ENCODE measurements at regions not wholly inside any gene's neighbourhood (a gene's known extent, or its start where the extent isn't known, plus 50 kb on each side); places are given as distances from the start of the nearest gene placed in this dataset.

DNA sequence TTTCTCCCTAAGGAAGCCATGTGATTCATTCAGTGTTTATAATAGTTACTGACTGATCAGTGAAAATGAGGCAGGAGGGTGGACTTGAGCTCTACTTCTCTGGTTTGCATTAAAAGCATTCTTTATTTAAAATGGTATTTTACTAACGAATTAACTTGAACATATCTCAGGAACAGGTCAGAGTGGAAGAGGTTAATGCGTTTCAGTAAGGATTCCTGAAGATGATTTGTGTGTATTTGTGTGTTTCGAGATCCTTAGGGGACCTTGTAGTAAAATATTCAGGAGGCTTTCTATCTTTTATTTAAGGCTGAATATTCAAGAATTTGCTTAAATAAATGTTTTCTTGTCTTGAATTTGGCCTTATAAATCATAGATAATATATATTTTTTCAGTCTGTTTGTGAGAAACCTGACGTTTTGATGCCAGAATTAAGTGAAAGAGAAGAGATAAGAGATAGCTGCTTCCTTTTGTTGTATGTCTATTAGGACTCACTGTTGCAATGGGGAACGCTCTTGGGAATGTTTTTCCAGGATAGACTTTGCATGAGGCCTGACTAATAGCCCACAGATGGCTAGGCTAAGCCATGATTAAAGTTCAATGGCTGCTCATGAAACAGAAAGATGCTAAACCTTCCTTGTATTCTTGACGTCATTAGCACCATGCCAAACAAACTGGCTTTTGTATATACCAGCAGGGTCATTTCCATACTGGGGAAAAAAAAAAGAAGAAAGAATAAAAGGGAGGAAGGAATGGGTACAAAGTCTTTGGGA is 93.8 kb upstream of the MTPN start:
- in situ Hi-C loops (cut with HindIII; ENCODE audit: low pct_unique_long_range_greater_than_20kb, low sequenced_read_pairs) (no loop called here), intact Hi-C loops (cut with micrococcal nuclease; ENCODE audit: unreplicated experiment) (no loop called here)
- Histone ChIP-seq H3K4me1 (ENCODE audit: control insufficient read depth, insufficient read depth, low read length) (no peaks in the 10 kb centered on the region), H3K36me3 (ENCODE audit: control insufficient read depth, insufficient read depth, low read length) (no peaks in the 10 kb centered on the region), H3K27ac (ENCODE audit: low read length) (no peak overlapping the region), H3K4me3 (ENCODE audit: low read depth in 2 of 2, low read length in 2 of 2) (no peak overlapping the region), H3K9me3 (ENCODE audit: control insufficient read depth, insufficient read depth, low read depth, low read length) (no peaks in the 10 kb centered on the region), H3K27me3 (ENCODE audit: control insufficient read depth, insufficient read depth, low read length) (no peaks in the 10 kb centered on the region)
- ATAC-seq (no peak), DNase-seq (ENCODE audit: low read depth, low spot score) (no peak)
- CTCF ChIA-PET, result no interaction called here
- no TSS peak for BruUV-seq (replicated peaks)
- POLR2A ChIA-PET, result no interaction called here
- TF ChIP-seq, protein P1, sequence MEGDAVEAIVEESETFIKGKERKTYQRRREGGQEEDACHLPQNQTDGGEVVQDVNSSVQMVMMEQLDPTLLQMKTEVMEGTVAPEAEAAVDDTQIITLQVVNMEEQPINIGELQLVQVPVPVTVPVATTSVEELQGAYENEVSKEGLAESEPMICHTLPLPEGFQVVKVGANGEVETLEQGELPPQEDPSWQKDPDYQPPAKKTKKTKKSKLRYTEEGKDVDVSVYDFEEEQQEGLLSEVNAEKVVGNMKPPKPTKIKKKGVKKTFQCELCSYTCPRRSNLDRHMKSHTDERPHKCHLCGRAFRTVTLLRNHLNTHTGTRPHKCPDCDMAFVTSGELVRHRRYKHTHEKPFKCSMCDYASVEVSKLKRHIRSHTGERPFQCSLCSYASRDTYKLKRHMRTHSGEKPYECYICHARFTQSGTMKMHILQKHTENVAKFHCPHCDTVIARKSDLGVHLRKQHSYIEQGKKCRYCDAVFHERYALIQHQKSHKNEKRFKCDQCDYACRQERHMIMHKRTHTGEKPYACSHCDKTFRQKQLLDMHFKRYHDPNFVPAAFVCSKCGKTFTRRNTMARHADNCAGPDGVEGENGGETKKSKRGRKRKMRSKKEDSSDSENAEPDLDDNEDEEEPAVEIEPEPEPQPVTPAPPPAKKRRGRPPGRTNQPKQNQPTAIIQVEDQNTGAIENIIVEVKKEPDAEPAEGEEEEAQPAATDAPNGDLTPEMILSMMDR (IDR thresholded peaks at IDR 0.05), result no peak
- TF ChIP-seq, protein P2, sequence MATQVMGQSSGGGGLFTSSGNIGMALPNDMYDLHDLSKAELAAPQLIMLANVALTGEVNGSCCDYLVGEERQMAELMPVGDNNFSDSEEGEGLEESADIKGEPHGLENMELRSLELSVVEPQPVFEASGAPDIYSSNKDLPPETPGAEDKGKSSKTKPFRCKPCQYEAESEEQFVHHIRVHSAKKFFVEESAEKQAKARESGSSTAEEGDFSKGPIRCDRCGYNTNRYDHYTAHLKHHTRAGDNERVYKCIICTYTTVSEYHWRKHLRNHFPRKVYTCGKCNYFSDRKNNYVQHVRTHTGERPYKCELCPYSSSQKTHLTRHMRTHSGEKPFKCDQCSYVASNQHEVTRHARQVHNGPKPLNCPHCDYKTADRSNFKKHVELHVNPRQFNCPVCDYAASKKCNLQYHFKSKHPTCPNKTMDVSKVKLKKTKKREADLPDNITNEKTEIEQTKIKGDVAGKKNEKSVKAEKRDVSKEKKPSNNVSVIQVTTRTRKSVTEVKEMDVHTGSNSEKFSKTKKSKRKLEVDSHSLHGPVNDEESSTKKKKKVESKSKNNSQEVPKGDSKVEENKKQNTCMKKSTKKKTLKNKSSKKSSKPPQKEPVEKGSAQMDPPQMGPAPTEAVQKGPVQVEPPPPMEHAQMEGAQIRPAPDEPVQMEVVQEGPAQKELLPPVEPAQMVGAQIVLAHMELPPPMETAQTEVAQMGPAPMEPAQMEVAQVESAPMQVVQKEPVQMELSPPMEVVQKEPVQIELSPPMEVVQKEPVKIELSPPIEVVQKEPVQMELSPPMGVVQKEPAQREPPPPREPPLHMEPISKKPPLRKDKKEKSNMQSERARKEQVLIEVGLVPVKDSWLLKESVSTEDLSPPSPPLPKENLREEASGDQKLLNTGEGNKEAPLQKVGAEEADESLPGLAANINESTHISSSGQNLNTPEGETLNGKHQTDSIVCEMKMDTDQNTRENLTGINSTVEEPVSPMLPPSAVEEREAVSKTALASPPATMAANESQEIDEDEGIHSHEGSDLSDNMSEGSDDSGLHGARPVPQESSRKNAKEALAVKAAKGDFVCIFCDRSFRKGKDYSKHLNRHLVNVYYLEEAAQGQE (IDR thresholded peaks at IDR 0.05; ENCODE audit: insufficient read depth in 1 of 2, low read depth in 2 of 2, low read length in 1 of 2), result no peak
- TF ChIP-seq POLR2AphosphoS5 (IDR thresholded peaks at IDR 0.05; ENCODE audit: low read depth, low read length) (no peak), TCF7L2 (IDR thresholded peaks at IDR 0.05; ENCODE audit: low read depth, low read length) (no peak), SIN3A (IDR thresholded peaks at IDR 0.05; ENCODE audit: borderline replicate concordance, insufficient read depth, low read depth, low read length) (no peak)

DNA sequence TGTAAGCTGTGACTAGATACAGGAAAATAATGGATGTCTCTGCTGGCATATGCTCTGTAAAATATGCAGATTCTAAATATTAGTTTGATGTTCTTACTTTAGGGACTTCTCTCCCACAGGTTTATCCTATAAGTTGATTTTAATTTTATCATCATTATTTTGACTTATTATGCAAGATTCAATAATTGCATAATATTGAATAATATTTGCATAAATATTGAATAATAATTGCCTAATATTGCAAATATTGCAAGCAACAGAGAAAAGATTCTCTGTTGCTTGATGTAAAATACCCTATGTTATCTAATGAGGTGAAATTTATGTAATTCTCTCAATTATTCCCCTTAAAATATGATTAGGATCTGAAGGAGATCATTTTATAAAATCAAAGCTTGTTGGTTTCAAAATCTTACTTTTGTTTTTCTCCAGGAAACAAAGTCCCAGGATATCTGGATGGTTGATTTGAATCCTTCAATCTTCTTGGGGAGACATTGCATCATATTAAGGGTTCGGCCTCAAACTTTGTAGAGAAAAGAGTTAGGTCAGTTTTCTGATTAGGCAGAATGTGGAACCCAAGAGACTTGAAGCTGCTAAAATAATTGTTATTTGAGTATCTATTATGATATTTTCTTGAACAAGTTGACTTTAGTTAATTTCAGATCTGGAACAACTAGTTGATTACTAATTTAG is 92.8 kb upstream of the MTPN start:
- no peaks in the 10 kb centered on the region for H3K27me3 ChIP-seq (ENCODE audit: control insufficient read depth, insufficient read depth, low read length)
- H3K27ac ChIP-seq (ENCODE audit: low read length), result no peak overlapping the region
- TF ChIP-seq SIN3A (IDR thresholded peaks at IDR 0.05; ENCODE audit: borderline replicate concordance, insufficient read depth, low read depth, low read length) (no peak), POLR2AphosphoS5 (IDR thresholded peaks at IDR 0.05; ENCODE audit: low read depth, low read length) (no peak), TCF7L2 (IDR thresholded peaks at IDR 0.05; ENCODE audit: low read depth, low read length) (no peak)
- TF ChIP-seq, protein P1 (IDR thresholded peaks at IDR 0.05), result no peak
- TF ChIP-seq, protein P2 (IDR thresholded peaks at IDR 0.05; ENCODE audit: insufficient read depth in 1 of 2, low read depth in 2 of 2, low read length in 1 of 2), result no peak
- intact Hi-C loops (cut with micrococcal nuclease; ENCODE audit: unreplicated experiment), result no loop called here
- no peak overlapping the region for H3K4me3 ChIP-seq (ENCODE audit: low read depth in 2 of 2, low read length in 2 of 2)
- BruUV-seq (replicated peaks), result no TSS peak
- in situ Hi-C loops (cut with HindIII; ENCODE audit: low pct_unique_long_range_greater_than_20kb, low sequenced_read_pairs), result no loop called here
- H3K9me3 ChIP-seq (ENCODE audit: control insufficient read depth, insufficient read depth, low read depth, low read length), result no peaks in the 10 kb centered on the region
- ChIA-PET CTCF (no interaction called here), POLR2A (no interaction called here)
- DNase-seq (ENCODE audit: low read depth, low spot score) (no peak), ATAC-seq (no peak)
- H3K36me3 ChIP-seq (ENCODE audit: control insufficient read depth, insufficient read depth, low read length), result no peaks in the 10 kb centered on the region
- H3K4me1 ChIP-seq (ENCODE audit: control insufficient read depth, insufficient read depth, low read length), result no peaks in the 10 kb centered on the region

Measured in Panc1 (cell line).